ENCODE measurements at regions not wholly inside any gene's neighbourhood (a gene's known extent, or its start where the extent isn't known, plus 50 kb on each side); places are given as distances from the start of the nearest gene placed in this dataset.
A peak's percentile ranks its signal among the peaks of the same experiment; 100 is the strongest.

DNA sequence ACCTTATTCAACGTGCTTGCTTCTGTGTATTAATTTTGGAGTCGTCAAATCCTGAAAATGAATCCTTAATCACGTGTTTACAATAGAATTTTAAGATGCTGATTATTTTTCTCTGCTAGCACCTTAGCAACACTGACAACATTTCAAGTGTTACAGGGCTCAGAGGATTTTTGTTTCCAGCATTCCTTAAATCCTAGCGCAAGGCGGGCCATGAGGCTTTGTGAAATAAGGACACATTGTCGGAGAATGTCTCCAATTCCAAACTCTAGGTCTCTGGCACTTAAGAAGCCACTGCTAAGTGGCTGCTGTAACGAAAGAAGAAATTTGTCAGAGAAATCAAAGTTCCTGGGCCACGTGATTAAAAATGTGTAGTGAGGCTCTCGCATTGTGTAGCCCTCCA is 390.9 kb upstream of the CELF2 start:
- intact Hi-C loops (cut with DNase I): no loop called here
- no peak for DNase-seq

DNA sequence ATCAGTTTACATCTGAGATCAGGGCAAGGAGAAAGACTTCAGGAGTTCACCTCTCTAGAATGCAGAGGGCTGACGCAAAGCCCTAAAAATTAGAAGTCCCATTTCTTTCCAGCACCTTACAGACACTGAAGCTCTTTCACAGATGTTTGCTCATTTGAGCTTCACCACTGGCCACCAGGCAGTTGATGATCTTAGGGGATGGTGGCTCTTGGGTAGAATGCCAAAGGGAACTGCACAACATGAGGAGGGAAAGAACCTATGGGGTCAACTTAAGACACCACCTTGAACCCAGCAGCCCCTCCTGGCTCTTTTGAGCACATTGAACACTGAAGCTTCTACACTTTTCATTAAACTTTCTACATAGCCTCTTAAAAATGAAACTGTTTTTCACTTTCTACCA is 390.3 kb upstream of the CELF2 start:
- intact Hi-C loops (cut with DNase I): no loop called here
- DNase-seq: no peak

DNA sequence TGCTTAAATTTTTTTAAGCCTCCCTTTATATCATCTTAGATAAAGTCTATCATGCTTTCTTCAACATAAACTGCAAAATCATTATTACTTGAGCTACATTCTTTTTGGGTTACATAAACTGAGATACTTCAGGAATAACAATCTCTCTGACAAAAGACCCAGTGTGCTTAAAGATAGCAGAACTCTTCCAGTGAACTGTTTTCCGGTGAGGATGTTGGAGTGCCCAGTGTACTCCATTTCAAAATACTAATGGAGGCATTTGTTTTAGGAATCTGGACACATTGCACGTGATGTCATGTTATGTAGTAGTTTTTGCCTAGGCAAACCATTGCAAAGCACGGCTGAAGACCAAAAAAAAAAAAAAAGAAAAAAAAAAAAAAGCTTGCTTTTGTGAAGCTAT is 388.2 kb upstream of the CELF2 start:
- intact Hi-C loops (cut with DNase I): no loop called here
- DNase-seq: no peak

DNA sequence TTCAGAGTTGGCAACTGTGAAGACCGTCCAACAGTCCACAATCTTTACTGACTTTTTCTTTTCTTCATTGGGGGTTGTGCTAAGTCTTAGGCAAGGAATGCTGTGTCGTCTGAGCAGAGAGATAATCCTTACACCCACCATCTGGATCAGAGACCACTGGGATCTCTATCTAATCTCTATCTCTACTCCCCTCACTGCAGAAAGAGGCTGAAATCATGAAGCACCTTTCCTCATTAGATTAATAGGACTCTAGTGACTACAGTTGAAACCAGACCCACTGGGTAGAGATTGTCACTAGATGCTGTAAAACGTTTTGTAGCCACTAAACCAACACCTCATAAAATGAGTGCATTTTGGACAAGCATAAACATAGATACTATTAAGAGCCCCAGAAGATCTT is 387.4 kb upstream of the CELF2 start:
- no peak for DNase-seq
- intact Hi-C loops (cut with DNase I): no loop called here

DNA sequence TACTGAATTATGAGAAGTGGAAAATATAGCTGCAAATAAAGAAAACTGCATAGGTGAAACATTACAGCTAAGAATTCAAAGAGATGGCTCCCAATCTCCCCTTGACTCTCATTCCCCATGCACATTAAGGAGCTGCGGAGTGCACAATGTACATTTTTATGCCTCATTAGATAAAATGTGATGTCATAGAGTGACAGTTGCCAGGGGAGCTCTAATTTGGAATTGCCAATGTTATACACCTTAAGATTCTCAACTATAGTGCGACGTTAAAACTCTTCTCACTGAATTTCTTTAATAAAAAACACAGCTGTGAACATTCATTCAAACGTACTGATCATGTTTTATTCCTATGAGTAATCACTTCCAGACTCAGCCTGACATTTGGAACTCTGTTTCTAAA is 386.9 kb upstream of the CELF2 start:
- intact Hi-C loops (cut with DNase I): no loop called here

DNA sequence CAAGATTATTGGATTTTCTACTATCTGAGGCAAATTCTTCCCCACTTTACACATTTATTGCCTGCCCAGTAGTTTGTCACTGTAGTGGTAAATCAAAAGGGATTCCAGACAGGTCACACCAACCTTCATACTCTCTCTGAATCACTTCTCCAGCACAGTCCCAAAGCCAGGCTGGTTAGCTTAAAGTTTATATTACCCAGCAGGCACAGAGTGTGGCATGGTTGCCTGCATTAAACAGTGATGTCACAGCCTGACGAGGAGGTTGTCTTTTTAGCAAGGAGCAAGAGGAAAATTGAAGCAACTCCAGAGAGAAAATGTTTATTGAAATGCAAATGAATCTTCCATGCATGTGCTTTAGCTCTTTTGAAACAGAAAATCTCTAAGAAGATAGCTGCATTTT is 375.5 kb upstream of the CELF2 start:
- intact Hi-C loops (cut with DNase I): no loop called here
- no peak for DNase-seq

More for the DNA sequence above, 386.9 kb upstream of the CELF2 start:
- DNase-seq: no peak

DNA sequence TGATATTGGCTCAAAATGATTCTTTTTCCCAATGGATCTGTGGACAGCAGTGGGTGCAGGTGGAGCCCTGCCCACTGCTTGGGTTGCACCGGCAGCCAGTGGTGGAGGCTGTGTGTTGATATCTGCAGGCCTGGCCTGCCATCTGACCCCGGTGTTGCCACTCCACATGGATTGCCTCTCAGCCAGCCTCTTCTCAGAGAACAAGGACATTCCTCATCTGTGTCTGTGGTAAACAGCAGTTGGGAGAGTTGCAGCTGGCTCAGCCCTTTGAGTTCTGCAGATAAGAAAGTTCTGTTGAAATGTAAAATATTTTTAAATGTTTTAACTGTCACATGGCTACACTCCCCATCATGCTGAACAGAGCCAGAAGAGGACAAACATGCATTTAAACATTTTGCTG is 374.9 kb upstream of the CELF2 start:
- DNase-seq: peak in 2 of 10 donors; percentile 23 to 79
- intact Hi-C loops (cut with DNase I): no loop called here

DNA sequence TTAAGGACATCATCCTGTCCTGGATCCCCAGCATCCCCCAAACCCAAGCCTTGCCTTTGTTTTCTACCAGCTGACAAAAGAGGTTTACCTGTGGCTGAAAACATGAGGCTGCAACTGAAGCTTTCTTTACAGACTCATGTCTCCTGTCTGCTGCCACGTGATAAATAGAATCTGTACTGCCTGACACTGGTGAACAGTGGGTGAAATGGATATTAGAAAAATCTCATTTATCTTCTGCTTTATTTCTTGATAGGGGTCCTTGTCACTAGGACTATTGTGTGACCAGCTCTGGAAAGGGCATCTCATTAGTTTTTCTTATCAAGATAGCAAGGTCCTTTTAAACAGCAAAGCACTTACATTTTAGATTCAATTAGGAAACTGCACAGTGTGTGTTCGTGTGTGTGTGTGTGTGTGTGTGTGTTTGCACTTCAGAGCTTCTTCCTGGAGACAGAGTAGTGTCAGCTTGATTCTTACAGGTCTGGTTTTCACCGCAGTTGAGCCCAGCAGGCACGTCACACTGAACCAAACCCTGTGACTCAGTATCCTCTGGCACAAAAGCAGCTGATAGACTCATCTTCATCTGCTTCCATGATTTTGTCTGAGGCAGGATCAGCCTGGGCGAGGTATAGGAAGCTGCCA is 373.5 kb upstream of the CELF2 start:
- peak in 5 of 10 donors; percentile 22 to 83 (median 48) for DNase-seq
- intact Hi-C loops (cut with DNase I): no loop called here

DNA sequence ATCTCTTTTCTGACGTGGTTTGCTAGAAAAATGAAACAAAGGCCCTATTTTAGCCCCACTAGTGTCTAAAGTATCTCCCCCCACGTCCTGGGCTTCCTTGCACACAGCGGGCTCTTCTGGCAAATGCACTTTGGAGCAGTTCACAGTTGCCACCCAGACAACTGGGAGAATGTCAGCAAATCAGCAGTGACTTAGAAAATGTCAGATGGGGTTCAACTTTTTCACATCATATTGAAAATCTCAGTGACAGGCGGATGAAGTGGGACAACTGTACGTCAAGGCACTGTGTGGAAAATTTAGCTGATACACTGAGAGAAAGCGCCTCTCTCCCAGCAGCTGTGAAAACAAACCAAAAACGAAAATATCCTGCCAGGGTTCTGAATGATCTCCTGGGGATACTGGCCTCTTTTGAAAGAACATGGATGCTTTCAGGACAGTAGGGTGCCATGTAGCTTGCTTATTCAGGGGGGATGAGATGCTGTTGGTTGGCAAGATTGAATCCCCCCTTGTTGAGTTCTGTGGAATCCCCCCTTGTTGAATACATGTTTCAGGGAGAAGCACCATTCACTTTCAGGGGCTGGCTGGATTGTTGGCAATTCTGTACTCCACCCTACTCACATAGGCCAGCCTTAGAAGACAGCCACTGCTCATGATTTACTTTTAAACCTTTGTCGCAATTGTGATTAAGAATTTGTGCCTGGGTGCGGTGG is 372.8 kb upstream of the CELF2 start:
- no peak for DNase-seq
- intact Hi-C loops (cut with DNase I): no loop called here

DNA sequence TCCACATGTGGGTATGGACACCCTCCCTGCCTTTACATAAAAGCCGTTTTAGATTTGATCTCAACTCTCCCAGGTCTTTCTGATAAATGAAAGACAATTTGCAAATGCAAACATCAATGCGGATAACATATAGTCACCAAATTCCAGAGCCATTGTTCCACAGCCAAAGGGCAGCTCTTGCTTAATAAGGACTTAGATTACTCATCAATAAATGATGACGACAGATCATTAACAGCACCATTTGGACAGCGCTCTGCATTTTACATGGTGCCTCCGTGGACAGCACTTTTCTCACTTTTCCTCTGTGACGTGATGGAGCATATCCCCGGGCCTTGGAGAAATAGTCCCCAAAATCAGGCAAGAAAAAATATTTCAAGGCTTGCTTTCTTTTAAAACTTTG is 370.3 kb upstream of the CELF2 start:
- no peak for DNase-seq
- intact Hi-C loops (cut with DNase I): no loop called here

DNA sequence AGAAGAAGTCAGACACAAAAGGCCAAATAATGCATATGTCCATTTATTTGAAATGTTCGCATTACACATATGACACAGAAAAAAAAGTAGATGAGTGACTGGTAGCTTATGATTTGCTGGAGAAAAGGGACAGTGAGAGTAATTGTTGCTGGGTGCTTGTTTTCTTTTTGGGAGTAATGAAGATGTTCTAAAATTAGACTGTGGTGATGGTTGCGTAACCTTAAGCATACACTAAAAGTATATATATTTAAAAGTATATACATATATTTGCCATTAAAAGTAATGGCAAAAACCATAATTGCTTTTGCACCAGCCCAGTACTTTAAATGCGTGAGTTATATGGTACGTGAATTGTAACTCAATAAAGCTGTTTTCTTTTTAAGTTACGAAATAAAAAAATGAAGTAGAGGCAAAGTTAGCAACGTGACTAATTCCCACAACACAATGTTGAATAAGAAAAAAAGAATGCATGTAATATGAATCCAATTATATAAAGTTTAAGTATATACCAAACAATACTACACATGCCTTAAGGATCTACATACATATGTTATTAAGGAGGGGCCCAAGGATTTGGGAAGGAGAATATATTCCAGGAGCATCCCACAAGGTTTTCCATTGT is 360.4 kb upstream of the CELF2 start:
- intact Hi-C loops (cut with DNase I): no loop called here
- DNase-seq: no peak

DNA sequence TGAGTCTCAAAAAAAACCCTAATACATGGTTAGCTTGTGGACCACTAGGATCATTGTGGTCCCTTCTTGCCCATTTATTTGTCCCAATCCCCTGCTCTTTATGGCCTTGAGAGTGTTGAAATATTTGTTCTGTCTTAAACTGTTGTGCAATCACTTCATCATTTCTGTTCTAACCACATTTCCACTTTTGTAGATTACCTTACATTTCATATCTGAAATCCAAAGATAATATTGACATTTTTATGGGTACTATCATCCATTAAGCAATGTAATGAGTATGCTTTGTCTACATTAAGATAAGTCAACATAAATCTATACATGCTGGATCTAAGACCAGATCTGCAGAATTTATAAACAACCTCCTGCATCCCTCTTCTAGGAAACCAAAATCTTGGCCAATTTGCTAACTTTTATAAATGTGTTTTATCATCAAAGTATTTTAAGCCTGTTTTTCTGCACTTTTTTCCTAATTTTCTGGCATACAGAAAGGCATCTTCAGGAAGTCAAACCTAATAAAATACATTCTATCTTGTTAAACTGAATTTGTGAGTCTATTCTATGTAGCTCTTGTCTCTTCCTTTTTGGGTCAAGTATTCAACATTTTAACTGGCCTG is 359.4 kb upstream of the CELF2 start:
- intact Hi-C loops (cut with DNase I): no loop called here
- DNase-seq: no peak

DNA sequence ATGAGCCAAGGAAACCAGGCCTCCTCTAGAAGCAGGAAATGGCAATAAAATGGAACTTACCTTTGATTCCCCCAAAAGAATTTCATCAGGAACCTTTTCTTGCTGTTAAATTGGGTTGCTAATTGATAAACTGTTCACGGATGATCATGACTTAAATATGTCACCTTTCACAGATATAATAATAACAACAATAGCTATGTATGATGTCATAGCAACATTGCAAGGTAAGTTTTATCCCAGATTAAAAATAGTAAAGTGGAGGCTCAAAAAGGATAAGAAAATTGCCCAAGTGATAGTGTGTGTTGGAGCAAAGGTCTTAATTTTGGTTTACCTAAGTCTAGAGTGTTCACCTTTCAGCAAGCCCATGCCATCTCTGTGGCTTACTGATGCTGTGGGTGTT is 357.6 kb upstream of the CELF2 start:
- intact Hi-C loops (cut with DNase I): no loop called here
- DNase-seq: no peak

DNA sequence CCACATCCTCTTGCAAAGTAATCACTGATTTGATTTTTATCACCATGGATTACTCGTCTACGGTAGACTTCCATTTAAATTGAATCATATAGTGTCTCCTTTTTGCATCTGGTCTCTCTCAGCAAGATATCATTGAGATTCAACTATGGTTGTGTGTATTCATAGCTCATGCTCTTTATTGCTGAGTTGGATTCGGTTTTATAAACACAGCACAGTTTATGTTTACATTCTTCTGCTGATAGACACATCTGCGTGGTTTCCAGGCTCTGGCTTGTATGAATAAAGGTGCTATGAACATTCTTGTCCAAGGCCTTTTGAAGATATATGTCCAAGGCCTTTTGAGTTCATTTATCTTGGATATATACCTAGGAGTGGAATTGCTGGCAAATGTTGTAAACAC is 356.5 kb upstream of the CELF2 start:
- no peak for DNase-seq
- intact Hi-C loops (cut with DNase I): no loop called here

DNA sequence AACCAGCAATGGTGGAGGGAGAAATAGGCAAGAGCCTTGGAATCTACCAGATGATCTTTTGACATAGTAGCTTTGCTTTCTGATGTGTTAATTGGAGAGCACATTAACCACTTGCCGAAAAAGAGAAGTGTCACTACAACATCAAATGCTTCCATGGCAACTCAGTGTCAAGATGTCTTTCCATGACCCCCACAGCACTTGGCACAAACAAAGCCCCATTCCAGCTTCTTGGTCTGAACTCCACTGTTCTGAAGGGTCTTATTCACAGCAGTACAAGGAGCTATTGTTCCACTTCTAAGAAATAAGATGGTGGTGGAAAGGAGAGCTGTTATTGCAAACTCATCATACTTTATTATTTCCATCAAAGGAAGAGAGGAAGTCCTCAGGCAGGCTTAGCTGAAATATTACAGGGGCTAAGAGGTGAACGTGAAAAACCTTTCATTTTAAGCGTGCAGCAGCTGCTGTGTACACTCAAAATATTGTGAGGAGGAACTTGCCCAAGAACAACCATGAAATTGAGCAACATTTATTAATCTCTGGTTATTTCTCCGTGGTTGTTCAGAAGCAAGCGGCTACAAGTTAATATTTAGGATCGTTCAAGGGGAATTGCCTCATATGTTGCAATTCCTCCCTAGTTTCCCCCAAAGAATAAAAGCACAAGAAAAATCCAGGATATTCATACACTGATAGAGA is 354.8 kb upstream of the CELF2 start:
- intact Hi-C loops (cut with DNase I): no loop called here
- no peak for DNase-seq

DNA sequence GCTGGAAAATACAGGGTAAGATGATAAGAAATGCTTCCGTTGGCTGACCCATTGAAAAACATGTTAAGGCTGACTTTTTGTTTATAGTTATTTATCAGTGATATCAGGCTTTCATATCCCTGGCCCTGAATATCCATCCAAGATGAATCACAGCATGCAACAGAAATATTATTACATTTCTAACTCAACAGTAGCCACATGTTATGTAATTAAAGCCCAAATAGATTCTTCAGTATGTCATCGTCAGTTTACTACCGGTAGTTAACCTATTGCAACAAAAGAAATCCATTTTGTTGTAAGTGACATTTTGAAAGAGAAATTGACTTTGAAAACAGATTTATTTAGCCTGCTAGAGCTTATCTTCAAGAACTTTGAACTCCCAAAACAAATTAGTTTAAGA is 354.1 kb upstream of the CELF2 start:
- no peak for DNase-seq
- intact Hi-C loops (cut with DNase I): no loop called here

DNA sequence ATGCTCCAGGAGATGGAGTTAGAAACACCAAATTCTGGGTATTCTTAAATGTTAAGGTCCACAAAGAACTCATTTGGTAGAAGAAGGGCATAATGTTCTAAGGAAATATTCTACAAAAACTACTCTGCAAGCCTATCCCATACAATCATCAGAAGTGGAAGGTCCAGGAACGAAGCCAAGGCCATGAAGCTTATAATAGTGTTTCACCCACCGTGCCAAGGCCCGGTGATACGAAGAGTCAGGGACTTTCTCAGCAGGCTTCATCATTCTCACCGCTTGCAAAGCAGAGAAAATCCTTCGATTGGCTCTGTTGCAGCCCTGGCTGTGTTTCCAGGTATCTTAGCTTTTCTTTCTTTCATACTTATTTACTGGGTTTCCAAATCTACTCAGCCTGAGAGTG is 351.9 kb upstream of the CELF2 start:
- no peak for DNase-seq
- intact Hi-C loops (cut with DNase I): no loop called here

DNA sequence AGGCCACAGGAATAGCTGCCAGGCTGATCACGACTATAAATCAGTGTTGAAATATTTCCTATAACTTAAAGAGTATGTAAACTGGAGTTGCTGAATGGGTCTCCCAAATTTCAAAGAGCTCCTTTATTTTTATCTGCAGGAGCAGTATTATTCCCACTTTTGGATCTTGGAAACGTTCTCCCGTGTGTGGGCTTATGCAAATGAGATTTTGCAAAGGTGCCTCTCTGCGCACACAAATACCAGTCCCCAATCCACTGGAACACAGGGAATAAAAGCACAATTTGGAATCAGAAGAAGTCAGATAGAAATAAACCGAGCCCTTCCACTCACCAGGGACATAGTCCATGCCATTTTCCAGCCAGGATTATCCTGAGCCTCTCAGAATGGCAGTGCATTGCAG is 350.2 kb upstream of the CELF2 start:
- DNase-seq: no peak
- intact Hi-C loops (cut with DNase I): no loop called here

DNA sequence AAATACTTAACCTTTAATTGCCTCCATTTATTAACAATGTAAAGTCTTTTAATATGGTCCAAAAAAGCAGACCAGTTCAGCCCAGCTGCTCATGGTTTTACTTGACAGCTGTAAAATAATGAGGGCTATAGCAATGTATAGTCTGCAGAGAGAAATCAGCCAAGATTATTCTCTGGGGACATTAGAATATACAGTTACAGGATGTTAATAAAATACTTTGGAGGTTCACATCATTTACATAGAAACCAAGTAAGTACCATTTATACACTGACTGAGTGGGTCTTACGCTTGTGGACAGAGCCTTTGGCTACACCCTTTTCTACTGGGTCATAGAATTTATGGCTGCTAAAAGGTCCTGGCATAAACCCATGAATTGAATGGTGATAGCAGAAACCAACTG is 340.7 kb upstream of the CELF2 start:
- DNase-seq: no peak
- intact Hi-C loops (cut with DNase I): no loop called here

DNA sequence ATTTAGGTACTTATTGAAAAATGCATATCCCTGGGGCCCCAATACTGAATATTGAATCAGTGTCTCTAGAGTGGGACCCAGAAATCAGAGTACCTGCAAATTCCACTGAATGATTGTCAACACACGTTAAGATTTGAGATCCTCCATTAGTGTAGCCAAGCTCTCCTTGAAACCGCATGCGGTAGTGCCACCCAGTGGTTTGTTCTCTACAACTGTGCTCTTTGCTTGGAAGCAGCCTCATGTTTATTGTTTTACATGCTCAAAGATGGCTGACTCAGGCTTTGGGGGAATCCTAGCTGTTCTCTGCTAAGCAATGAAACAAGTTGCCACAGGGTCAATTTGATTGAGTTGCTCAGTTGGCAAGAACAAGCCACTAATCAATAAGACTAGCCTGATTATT is 340.2 kb upstream of the CELF2 start:
- peak in 2 of 10 donors; percentile 11 to 83 for DNase-seq
- intact Hi-C loops (cut with DNase I): no loop called here

DNA sequence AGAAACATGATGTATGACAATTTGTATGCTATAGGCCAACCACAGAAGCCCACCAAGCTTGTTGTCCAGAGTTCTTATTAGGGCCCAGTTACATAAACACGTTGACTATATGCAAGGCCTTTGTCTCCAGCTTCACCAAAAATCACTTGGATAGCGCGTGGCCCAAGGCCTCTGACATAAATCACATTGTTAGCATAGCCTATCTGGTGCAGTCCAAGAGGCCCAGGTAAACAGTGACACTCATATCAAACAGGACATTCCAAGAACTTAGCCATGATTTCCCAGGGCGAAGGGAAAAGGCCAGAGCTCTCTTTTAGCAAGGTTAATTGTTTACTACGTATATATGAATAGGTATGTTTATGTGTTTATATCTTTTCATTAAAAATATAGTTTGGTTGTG is 337.2 kb upstream of the CELF2 start:
- intact Hi-C loops (cut with DNase I): no loop called here
- DNase-seq: no peak

All from posterior cingulate gyrus (tissue), 11 donors.